PC-3 (cell line): ENCODE measurements at regions not wholly inside any gene's neighbourhood (a gene's known extent, or its start where the extent isn't known, plus 50 kb on each side); places are given as distances from the start of the nearest gene placed in this dataset.

Experiments
- ATAC-seq: fragments of 200-7000 bp; cut with Tn5 transposase; 2 replicates; pipeline ENCODE4 v1.9.1; 2020; ENCODE audit warnings: mild to moderate bottlenecking, moderate library complexity
- BruUV-seq: library from RNA; stranded (reverse); fragments of 400-500 nt; replicated peaks from 2 replicates; lab custom pipeline; 2021; lab: Mats Ljungman, UMichigan
- CTCF ChIA-PET: fragments of 300-600 bp; sonication (Branson Sonifier 250); formaldehyde crosslinking; loops from one replicate; lab custom pipeline; 2022; ENCODE audit warnings: antibody characterized with exemption; lab: Charles Lee
- POLR2A ChIA-PET: fragments of 300-600 bp; sonication (Branson Sonifier 250); formaldehyde crosslinking; loops from one replicate; lab custom pipeline; 2022; ENCODE audit warnings: antibody characterized with exemption; ENCODE audit not compliant: unreplicated experiment; lab: Charles Lee
- DNase-seq: peaks from one replicate; pipeline ENCODE4 v3.0.0-alpha.2; 2015
- H2AFZ ChIP-seq: fragments of 300-600 bp; sonication (generic); 2 replicates; pipeline ENCODE4 v1.6.0; 2016; ENCODE audit warnings: antibody characterized with exemption, low read length
- H3F3A ChIP-seq: fragments of 300-600 bp; sonication (generic); one replicate; pipeline ENCODE4 v1.6.0; 2017; ENCODE audit warnings: antibody characterized with exemption, low read length, control low read depth, mild to moderate bottlenecking; ENCODE audit not compliant: unreplicated experiment
- H3K27ac ChIP-seq: fragments of 300-600 bp; sonication (generic); 2 replicates; pipeline ENCODE4 v1.5.1; 2016; ENCODE audit warnings: mild to moderate bottlenecking, low read length
- H3K27me3 ChIP-seq: fragments of 300-600 bp; sonication (generic); 2 replicates; pipeline ENCODE4 v1.6.1; 2016; ENCODE audit warnings: low read length, mixed read lengths
- H3K36me3 ChIP-seq: fragments of 300-600 bp; sonication (generic); 2 replicates; pipeline ENCODE4 v1.6.1; 2016; ENCODE audit warnings: low read depth, mixed run types, low read length, mixed read lengths
- H3K4me1 ChIP-seq: fragments of 300-600 bp; sonication (generic); 2 replicates; pipeline ENCODE4 v1.5.1; 2016; ENCODE audit warnings: low read length; ENCODE audit not compliant: insufficient read depth
- H3K4me2 ChIP-seq: fragments of 300-600 bp; sonication (generic); 2 replicates; pipeline ENCODE4 v1.6.0; 2016; ENCODE audit warnings: low read length
- H3K4me3 ChIP-seq: fragments of 300-600 bp; sonication (generic); 2 replicates; pipeline ENCODE4 v1.5.1; 2016; ENCODE audit warnings: mild to moderate bottlenecking, low read length, mixed read lengths
- H3K79me2 ChIP-seq: fragments of 300-600 bp; sonication (generic); 2 replicates; pipeline ENCODE4 v1.6.1; 2017; ENCODE audit warnings: low read length, mixed read lengths
- H3K9ac ChIP-seq: fragments of 300-600 bp; sonication (generic); 2 replicates; pipeline ENCODE4 v1.6.0; 2016; ENCODE audit warnings: mild to moderate bottlenecking, low read length
- H3K9me2 ChIP-seq: fragments of 300-600 bp; sonication (generic); replicated peaks from 2 replicates; pipeline ENCODE4 v1.6.1; 2016; ENCODE audit warnings: mixed run types, low read length, mixed read lengths
- H3K9me3 ChIP-seq: fragments of 300-600 bp; sonication (generic); 2 replicates; pipeline ENCODE4 v1.6.1; 2016; ENCODE audit warnings: low read length, mixed read lengths
- H4K20me1 ChIP-seq: fragments of 300-600 bp; sonication (generic); 2 replicates; pipeline ENCODE4 v1.6.1; 2016; ENCODE audit warnings: low read length, mixed read lengths
- CTCF ChIP-seq: fragments of 300-600 bp; sonication (generic); conservative IDR thresholded peaks from 2 replicates; pipeline ENCODE4 v1.5.1; 2017; ENCODE audit warnings: antibody characterized with exemption, low read depth, mild to moderate bottlenecking, low read length
- EZH2 ChIP-seq: fragments of 300-600 bp; sonication (generic); IDR thresholded peaks from one replicate; pipeline ENCODE4 v1.6.1; 2017; ENCODE audit warnings: antibody characterized with exemption, mild to moderate bottlenecking, low read length; ENCODE audit not compliant: unreplicated experiment
- EZH2phosphoT487 ChIP-seq: fragments of 300-600 bp; sonication (generic); IDR thresholded peaks from 2 replicates; pipeline ENCODE4 v1.6.1; 2018; ENCODE audit warnings: mild to moderate bottlenecking, antibody characterized with exemption, low read length, borderline replicate concordance
- intact Hi-C: fragments of 100-400 bp; cut with micrococcal nuclease; formaldehyde crosslinking; loops from 2 replicates; pipeline ENCODE4 v1.9.0; 2023

- Histone ChIP-seq H3K9me3 (no peaks in the 10 kb centered on the region), H3K79me2 (no peaks in the 10 kb centered on the region), H3K9me2 (no peaks in the 10 kb centered on the region), H3K27ac (no peak overlapping the region), H3K36me3 (no peaks in the 10 kb centered on the region), H3K27me3 (no peaks in the 10 kb centered on the region), H4K20me1 (no peaks in the 10 kb centered on the region), H3K4me3 (no peak overlapping the region), H2AFZ (no peak overlapping the region), H3K4me1 (no peaks in the 10 kb centered on the region), H3K4me2 (no peak overlapping the region), H3K9ac (no peak overlapping the region), H3F3A (no peaks in the 10 kb centered on the region)
- BruUV-seq = no TSS peak
- ChIA-PET CTCF (no interaction called here), POLR2A (no interaction called here)
- intact Hi-C loops = no loop called here
- TF ChIP-seq EZH2 (no peak), CTCF (no peak), EZH2phosphoT487 (no peak)
- ATAC-seq (no peak), DNase-seq (no peak)
Observed at GRCh38 chr16:17606460-17606859, 135.7 kb upstream of the XYLT1 start.

DNA sequence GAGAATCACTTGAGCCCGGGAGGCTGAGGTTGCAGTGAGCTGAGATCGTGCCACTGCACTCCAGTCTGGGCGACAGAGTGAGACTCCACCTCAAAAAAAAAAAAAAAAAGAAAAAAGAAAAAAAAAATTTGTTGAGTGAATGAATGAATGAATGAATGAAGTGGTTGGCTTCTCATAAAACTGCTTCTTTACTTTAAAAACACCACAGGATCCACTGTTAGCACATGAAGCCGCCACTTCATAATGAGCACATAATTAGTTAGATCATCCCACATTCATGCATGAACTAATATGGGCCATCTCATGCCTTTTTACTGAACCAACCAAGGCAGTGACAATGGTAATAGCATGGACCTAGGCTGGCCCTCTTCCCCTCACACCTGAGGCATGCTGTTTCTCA is 135.0 kb upstream of the XYLT1 start:
- TF ChIP-seq EZH2phosphoT487 = no peak
- TF ChIP-seq EZH2 = no peak
- TF ChIP-seq CTCF = no peak
- 0 out of 2 replicates have a peak, but pooled peaks cover under 1% of the 10 kb centered on the region for H3K9me3 ChIP-seq
- no peak overlapping the region for H3K4me2 ChIP-seq
- no peak overlapping the region for H3K4me3 ChIP-seq
- no peaks in the 10 kb centered on the region for H3K79me2 ChIP-seq
- DNase-seq = no peak
- no peaks in the 10 kb centered on the region for H3K9me2 ChIP-seq
- H3K4me1 ChIP-seq = no peaks in the 10 kb centered on the region
- no peak overlapping the region for H3K27ac ChIP-seq
- no peak overlapping the region for H2AFZ ChIP-seq
- ATAC-seq = no peak
- ChIA-PET CTCF (no interaction called here), POLR2A (no interaction called here)
- no TSS peak for BruUV-seq
- H3K36me3 ChIP-seq = no peaks in the 10 kb centered on the region
- intact Hi-C loops = no loop called here
- H3K9ac ChIP-seq = no peak overlapping the region
- H4K20me1 ChIP-seq = no peaks in the 10 kb centered on the region
- no peaks in the 10 kb centered on the region for H3K27me3 ChIP-seq
- H3F3A ChIP-seq = no peaks in the 10 kb centered on the region

DNA sequence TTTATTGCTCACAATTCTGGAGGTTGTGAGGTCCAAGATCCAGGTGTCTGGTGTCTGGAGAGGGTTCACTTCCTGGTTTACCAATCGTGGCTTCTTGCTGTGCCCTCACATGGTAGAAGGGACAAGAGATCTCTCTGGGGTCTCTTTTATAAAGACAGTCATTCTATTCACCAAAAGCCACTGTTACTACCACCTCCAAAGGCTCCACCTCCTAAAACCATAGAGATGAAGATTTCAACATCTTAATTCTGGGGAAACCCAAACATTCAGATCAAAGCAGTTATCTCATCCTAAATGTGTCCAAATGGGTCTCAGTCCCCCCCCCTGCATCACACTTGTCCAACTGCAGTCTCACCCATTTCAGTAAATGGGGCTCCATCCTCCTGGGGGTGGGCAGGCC is 132.9 kb upstream of the XYLT1 start:
- CTCF ChIA-PET = no interaction called here
- Histone ChIP-seq H3K27ac (no peak overlapping the region), H3K9ac (no peak overlapping the region), H3K9me3 (0 out of 2 replicates have a peak, but pooled peaks cover 6% of the 10 kb centered on the region), H3K36me3 (no peaks in the 10 kb centered on the region), H3K9me2 (no peaks in the 10 kb centered on the region), H3K4me3 (no peak overlapping the region), H3K79me2 (no peaks in the 10 kb centered on the region), H4K20me1 (no peaks in the 10 kb centered on the region), H3K27me3 (no peaks in the 10 kb centered on the region), H3K4me1 (no peaks in the 10 kb centered on the region), H3K4me2 (no peak overlapping the region), H3F3A (no peaks in the 10 kb centered on the region), H2AFZ (no peak overlapping the region)
- intact Hi-C loops = no loop called here
- DNase-seq (no peak), ATAC-seq (no peak)
- POLR2A ChIA-PET = no interaction called here
- no TSS peak for BruUV-seq
- TF ChIP-seq EZH2phosphoT487 = no peak
- no peak for TF ChIP-seq EZH2
- TF ChIP-seq CTCF = no peak
